Neural cell (in vitro differentiated cells): ENCODE measurements at regions not wholly inside any gene's neighbourhood (a gene's known extent, or its start where the extent isn't known, plus 50 kb on each side); places are given as distances from the start of the nearest gene placed in this dataset.

ENCODE experiments used
- H2AFZ ChIP-seq: fragments of 200-600, 300-800 bp; sonication (generic), shearing (Covaris generic); 2 replicates; pipeline ENCODE4 v1.6.0; 2014; ENCODE audit warnings: low read depth, mild to moderate bottlenecking, antibody characterized with exemption, low read length, moderate library complexity
- H3F3A ChIP-seq: fragments of 200-600 bp; shearing (Covaris generic); 2 replicates; pipeline ENCODE4 v1.6.1; 2016; ENCODE audit warnings: mild to moderate bottlenecking, moderate library complexity, mixed read lengths, antibody characterized with exemption, low read length; ENCODE audit not compliant: insufficient read depth, poor library complexity, severe bottlenecking
- H3K27ac ChIP-seq: fragments of 200-600, 300-800 bp; sonication (generic), shearing (Covaris generic); 2 replicates; pipeline ENCODE4 v1.5.1; 2014; ENCODE audit warnings: mild to moderate bottlenecking, low read length, moderate library complexity
- H3K27me3 ChIP-seq: fragments of 300-800, 200-600 bp; sonication (generic), shearing (Covaris generic); 2 replicates; pipeline ENCODE4 v1.6.0; 2014; ENCODE audit warnings: mild to moderate bottlenecking, low read depth, low read length, moderate library complexity; ENCODE audit not compliant: insufficient read depth
- H3K36me3 ChIP-seq: fragments of 300-800, 200-600 bp; sonication (generic), shearing (Covaris generic); 2 replicates; pipeline ENCODE4 v1.5.1; 2014; ENCODE audit warnings: mild to moderate bottlenecking, antibody characterized with exemption, low read length, moderate library complexity; ENCODE audit not compliant: insufficient read depth
- H3K4me2 ChIP-seq: fragments of 300-800, 200-600 bp; sonication (generic), shearing (Covaris generic); 2 replicates; pipeline ENCODE4 v1.6.0; 2014; ENCODE audit warnings: mild to moderate bottlenecking, low read length
- H3K4me3 ChIP-seq: fragments of 300-800, 200-600 bp; sonication (generic), shearing (Covaris generic); 2 replicates; pipeline ENCODE4 v1.5.1; 2014; ENCODE audit warnings: mild to moderate bottlenecking, low read length, moderate library complexity
- H3K79me2 ChIP-seq: fragments of 200-600 bp; shearing (Covaris generic); replicated peaks from 2 replicates; pipeline ENCODE4 v1.6.0; 2014; ENCODE audit warnings: mild to moderate bottlenecking, low read length, moderate library complexity; ENCODE audit not compliant: insufficient read depth
- H3K9ac ChIP-seq: fragments of 300-800, 200-600 bp; sonication (generic), shearing (Covaris generic); 2 replicates; pipeline ENCODE4 v1.6.1; 2016; ENCODE audit warnings: mild to moderate bottlenecking, low read length, mixed read lengths
- H3K9me2 ChIP-seq: fragments of 200-600 bp; shearing (Covaris generic); 2 replicates; pipeline ENCODE4 v1.6.1; 2016; ENCODE audit warnings: mild to moderate bottlenecking, low read length, mixed read lengths; ENCODE audit not compliant: insufficient read depth
- H3K9me3 ChIP-seq: fragments of 200-600, 300-800 bp; sonication (generic), shearing (Covaris generic); 2 replicates; pipeline ENCODE4 v1.6.1; 2016; ENCODE audit warnings: mild to moderate bottlenecking, mixed run types, low read length, moderate library complexity, mixed read lengths
- H4K20me1 ChIP-seq: fragments of 200-600 bp; shearing (Covaris generic); 2 replicates; pipeline ENCODE4 v1.6.1; 2016; ENCODE audit warnings: mild to moderate bottlenecking, mixed run types; ENCODE audit not compliant: insufficient read depth
- EP300 ChIP-seq: fragments of 450-650 bp; conservative IDR thresholded peaks from 2 replicates; pipeline ENCODE4 v1.6.1; 2014; ENCODE audit warnings: antibody characterized with exemption, mild to moderate bottlenecking, moderate library complexity; ENCODE audit not compliant: poor library complexity, severe bottlenecking
- EZH2 ChIP-seq: fragments of 200-600, 300-800 bp; shearing (Covaris generic), sonication (generic); IDR thresholded peaks from 2 replicates; pipeline ENCODE4 v1.6.1; 2014; ENCODE audit warnings: antibody characterized with exemption, low read length, borderline replicate concordance, mild to moderate bottlenecking; ENCODE audit not compliant: insufficient read depth, poor library complexity, severe bottlenecking
- MXI1 ChIP-seq: fragments of 450-650 bp; conservative IDR thresholded peaks from 2 replicates; pipeline ENCODE4 v1.6.1; 2014; ENCODE audit warnings: antibody characterized with exemption, mild to moderate bottlenecking; ENCODE audit not compliant: poor library complexity, severe bottlenecking
- POLR2AphosphoS5 ChIP-seq: IDR thresholded peaks from 2 replicates; pipeline ENCODE4 v1.6.1; 2012
- RAD21 ChIP-seq: fragments of 450-650 bp; conservative IDR thresholded peaks from 2 replicates; pipeline ENCODE4 v1.6.1; 2014; ENCODE audit warnings: antibody characterized with exemption, mild to moderate bottlenecking, moderate library complexity
- SMC3 ChIP-seq: fragments of 450-650 bp; conservative IDR thresholded peaks from 2 replicates; pipeline ENCODE4 v1.6.1; 2014; ENCODE audit warnings: antibody characterized with exemption, mild to moderate bottlenecking, moderate library complexity; ENCODE audit not compliant: poor library complexity
- TAF1 ChIP-seq: IDR thresholded peaks from 2 replicates; pipeline ENCODE4 v1.6.1; 2012; ENCODE audit warnings: low read depth
- TF ChIP-seq, protein P1 (sequence below): IDR thresholded peaks from 2 replicates; pipeline ENCODE4 v1.6.1; 2012; ENCODE audit warnings: borderline replicate concordance
- TF ChIP-seq, protein P2 (sequence below): fragments of 450-650 bp; IDR thresholded peaks from 2 replicates; pipeline ENCODE4 v1.5.1; 2014; ENCODE audit warnings: antibody characterized with exemption, mild to moderate bottlenecking, moderate library complexity; ENCODE audit not compliant: poor library complexity, severe bottlenecking

DNA sequence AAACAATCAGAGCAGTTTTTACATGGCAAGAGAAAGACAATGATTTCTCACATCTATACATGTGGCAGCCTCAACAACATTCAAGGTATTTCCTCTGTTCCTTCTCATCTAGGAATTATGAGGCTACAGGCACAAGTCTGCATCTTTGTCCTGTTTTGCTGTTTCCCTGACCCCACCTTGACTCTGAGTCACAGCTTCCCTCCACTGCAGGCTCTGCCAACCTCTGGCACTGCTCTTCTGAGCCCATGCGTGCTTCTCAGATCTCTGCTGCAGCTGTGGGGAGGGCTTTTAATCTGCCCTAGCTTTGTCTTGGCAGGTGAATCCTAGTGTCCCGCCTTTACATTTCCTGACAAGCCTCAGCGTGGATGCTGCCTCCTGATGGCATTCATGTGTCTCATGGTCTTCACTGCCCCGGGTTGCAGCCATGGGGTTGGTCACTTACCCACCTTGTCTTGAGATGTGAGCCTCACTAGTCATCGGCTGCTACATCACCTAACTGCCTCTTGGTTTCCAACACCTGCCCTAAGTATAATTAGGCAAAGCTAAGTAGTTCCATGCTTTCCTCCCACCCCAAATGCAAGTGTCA, 578.5 kb downstream of the TBC1D22A start:
- no peak overlapping the region for H3K4me3 ChIP-seq
- H3K9me3 ChIP-seq: no peaks in the 10 kb centered on the region
- no peak overlapping the region for H3K9ac ChIP-seq
- H3K9me2 ChIP-seq: no peaks in the 10 kb centered on the region
- TF ChIP-seq, protein P1, sequence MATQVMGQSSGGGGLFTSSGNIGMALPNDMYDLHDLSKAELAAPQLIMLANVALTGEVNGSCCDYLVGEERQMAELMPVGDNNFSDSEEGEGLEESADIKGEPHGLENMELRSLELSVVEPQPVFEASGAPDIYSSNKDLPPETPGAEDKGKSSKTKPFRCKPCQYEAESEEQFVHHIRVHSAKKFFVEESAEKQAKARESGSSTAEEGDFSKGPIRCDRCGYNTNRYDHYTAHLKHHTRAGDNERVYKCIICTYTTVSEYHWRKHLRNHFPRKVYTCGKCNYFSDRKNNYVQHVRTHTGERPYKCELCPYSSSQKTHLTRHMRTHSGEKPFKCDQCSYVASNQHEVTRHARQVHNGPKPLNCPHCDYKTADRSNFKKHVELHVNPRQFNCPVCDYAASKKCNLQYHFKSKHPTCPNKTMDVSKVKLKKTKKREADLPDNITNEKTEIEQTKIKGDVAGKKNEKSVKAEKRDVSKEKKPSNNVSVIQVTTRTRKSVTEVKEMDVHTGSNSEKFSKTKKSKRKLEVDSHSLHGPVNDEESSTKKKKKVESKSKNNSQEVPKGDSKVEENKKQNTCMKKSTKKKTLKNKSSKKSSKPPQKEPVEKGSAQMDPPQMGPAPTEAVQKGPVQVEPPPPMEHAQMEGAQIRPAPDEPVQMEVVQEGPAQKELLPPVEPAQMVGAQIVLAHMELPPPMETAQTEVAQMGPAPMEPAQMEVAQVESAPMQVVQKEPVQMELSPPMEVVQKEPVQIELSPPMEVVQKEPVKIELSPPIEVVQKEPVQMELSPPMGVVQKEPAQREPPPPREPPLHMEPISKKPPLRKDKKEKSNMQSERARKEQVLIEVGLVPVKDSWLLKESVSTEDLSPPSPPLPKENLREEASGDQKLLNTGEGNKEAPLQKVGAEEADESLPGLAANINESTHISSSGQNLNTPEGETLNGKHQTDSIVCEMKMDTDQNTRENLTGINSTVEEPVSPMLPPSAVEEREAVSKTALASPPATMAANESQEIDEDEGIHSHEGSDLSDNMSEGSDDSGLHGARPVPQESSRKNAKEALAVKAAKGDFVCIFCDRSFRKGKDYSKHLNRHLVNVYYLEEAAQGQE: no peak
- TF ChIP-seq EZH2: no peak
- TF ChIP-seq TAF1: no peak
- no peak for TF ChIP-seq POLR2AphosphoS5
- H3K4me2 ChIP-seq: no peak overlapping the region
- H3K27ac ChIP-seq: no peak overlapping the region
- H3F3A ChIP-seq: no peaks in the 10 kb centered on the region
- H2AFZ ChIP-seq: no peak overlapping the region
- H3K79me2 ChIP-seq: no peaks in the 10 kb centered on the region
- H3K36me3 ChIP-seq: no peaks in the 10 kb centered on the region
- no peaks in the 10 kb centered on the region for H3K27me3 ChIP-seq
- no peaks in the 10 kb centered on the region for H4K20me1 ChIP-seq

DNA sequence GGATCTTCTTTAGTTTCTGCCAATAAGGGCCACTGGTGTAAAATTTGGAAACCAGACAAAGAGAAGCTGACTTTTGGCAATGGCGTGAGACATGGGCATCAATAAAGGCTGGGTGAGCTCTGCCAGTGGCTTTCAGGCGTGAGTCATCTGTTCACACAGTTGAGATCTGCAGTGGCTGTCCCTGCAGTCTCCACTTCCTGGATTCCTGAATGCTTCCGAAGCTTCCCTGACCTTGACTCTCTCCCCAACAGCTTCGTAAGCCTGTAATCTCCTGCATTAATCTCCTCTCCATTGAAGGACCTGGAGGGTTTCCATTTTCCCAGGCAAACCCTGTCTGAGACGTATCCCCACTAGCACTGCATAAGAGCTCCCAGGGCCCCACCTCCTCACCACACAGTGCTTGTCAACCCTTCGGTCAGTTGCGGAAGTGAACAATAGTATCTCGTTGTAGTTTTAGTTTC, 574.7 kb downstream of the TBC1D22A start:
- H3K9me2 ChIP-seq: no peaks in the 10 kb centered on the region
- H3K9ac ChIP-seq: no peak overlapping the region
- no peak overlapping the region for H2AFZ ChIP-seq
- no peaks in the 10 kb centered on the region for H3K27me3 ChIP-seq
- H3K27ac ChIP-seq: no peak overlapping the region
- no peaks in the 10 kb centered on the region for H3F3A ChIP-seq
- no peak overlapping the region for H3K4me3 ChIP-seq
- no peaks in the 10 kb centered on the region for H3K36me3 ChIP-seq
- H4K20me1 ChIP-seq: no peaks in the 10 kb centered on the region
- peaks cover under 1% of the 10 kb centered on the region for H3K9me3 ChIP-seq
- H3K4me2 ChIP-seq: no peak overlapping the region
- no peaks in the 10 kb centered on the region for H3K79me2 ChIP-seq
- TF ChIP-seq SMC3 (no peak), EP300 (no peak), EZH2 (no peak), POLR2AphosphoS5 (no peak), MXI1 (no peak), RAD21 (no peak), TAF1 (no peak)
- TF ChIP-seq, protein P1: no peak
- TF ChIP-seq, protein P2, sequence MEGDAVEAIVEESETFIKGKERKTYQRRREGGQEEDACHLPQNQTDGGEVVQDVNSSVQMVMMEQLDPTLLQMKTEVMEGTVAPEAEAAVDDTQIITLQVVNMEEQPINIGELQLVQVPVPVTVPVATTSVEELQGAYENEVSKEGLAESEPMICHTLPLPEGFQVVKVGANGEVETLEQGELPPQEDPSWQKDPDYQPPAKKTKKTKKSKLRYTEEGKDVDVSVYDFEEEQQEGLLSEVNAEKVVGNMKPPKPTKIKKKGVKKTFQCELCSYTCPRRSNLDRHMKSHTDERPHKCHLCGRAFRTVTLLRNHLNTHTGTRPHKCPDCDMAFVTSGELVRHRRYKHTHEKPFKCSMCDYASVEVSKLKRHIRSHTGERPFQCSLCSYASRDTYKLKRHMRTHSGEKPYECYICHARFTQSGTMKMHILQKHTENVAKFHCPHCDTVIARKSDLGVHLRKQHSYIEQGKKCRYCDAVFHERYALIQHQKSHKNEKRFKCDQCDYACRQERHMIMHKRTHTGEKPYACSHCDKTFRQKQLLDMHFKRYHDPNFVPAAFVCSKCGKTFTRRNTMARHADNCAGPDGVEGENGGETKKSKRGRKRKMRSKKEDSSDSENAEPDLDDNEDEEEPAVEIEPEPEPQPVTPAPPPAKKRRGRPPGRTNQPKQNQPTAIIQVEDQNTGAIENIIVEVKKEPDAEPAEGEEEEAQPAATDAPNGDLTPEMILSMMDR: no peak
